A172 (cell line): ENCODE measurements at regions not wholly inside any gene's neighbourhood (a gene's known extent, or its start where the extent isn't known, plus 50 kb on each side); places are given as distances from the start of the nearest gene placed in this dataset.
"Not testable (repeated sequence)": the region's sequence is repeated elsewhere in the genome, so short reads cannot be mapped to it uniquely, and the experiment has no call there.

Experiments
- DNase-seq: peaks from one replicate; pipeline ENCODE4 v3.0.0-alpha.2; 2015; ENCODE audit warnings: low spot score

GRCh38 chr6:27106382-27106781 lies 141.1 kb upstream of the PRSS16 start:
- DNase-seq = no peak

- DNase-seq = no peak
Observed at GRCh38 chr6:27111743-27112142, 135.8 kb upstream of the PRSS16 start.

- DNase-seq = no peak
Observed at GRCh38 chr6:27112974-27113373, 134.5 kb upstream of the PRSS16 start.

GRCh38 chr6:27119329-27119728 lies 128.2 kb upstream of the PRSS16 start:
- no peak for DNase-seq

- no peak for DNase-seq
Observed at GRCh38 chr6:27119761-27120160, 127.7 kb upstream of the PRSS16 start.

- DNase-seq = no peak
Observed at GRCh38 chr6:27121640-27122039, 125.9 kb upstream of the PRSS16 start.

- DNase-seq = no peak
Observed at GRCh38 chr6:27124252-27124657, 123.2 kb upstream of the PRSS16 start.

GRCh38 chr6:27126046-27126814 lies 121.3 kb upstream of the PRSS16 start:
- no peak for DNase-seq

GRCh38 chr6:27126815-27127537 lies 120.5 kb upstream of the PRSS16 start:
- DNase-seq = peak; percentile 86

- DNase-seq = not testable (repeated sequence)
Observed at GRCh38 chr6:27127874-27128273, 119.6 kb upstream of the PRSS16 start.

- DNase-seq = no peak
Observed at GRCh38 chr6:27128311-27129094, 119.0 kb upstream of the PRSS16 start.

GRCh38 chr6:27129095-27129815 lies 118.2 kb upstream of the PRSS16 start:
- no peak for DNase-seq

GRCh38 chr6:27129917-27130316 lies 117.6 kb upstream of the PRSS16 start:
- DNase-seq = no peak

GRCh38 chr6:27130668-27131428 lies 116.7 kb upstream of the PRSS16 start:
- DNase-seq = no peak

GRCh38 chr6:27132282-27132531 lies 115.3 kb upstream of the PRSS16 start:
- peak; percentile 69 for DNase-seq

GRCh38 chr6:27132532-27133280 lies 114.8 kb upstream of the PRSS16 start:
- DNase-seq = peak; percentile 100

- DNase-seq = peak; percentile 46
Observed at GRCh38 chr6:27133281-27134227, 113.9 kb upstream of the PRSS16 start.

- DNase-seq = no peak
Observed at GRCh38 chr6:27135087-27135657, 112.3 kb upstream of the PRSS16 start.

GRCh38 chr6:27136077-27136644 lies 111.3 kb upstream of the PRSS16 start:
- no peak for DNase-seq
